ENCODE measurements at regions not wholly inside any gene's neighbourhood (a gene's known extent, or its start where the extent isn't known, plus 50 kb on each side); places are given as distances from the start of the nearest gene placed in this dataset.

GRCh38 chr4:53720776-53721175 is 129.5 kb upstream of the LNX1 start:
- DNase-seq (ENCODE audit: low read depth) = no peak
- no peak for TF ChIP-seq CTCF (IDR thresholded peaks at IDR 0.05; ENCODE audit: insufficient read depth, low read depth, low read length, missing control alignments)
- no peak overlapping the region for H3K4me3 ChIP-seq (ENCODE audit: low read depth, low read length)

- TF ChIP-seq CTCF (IDR thresholded peaks at IDR 0.05; ENCODE audit: insufficient read depth, low read depth, low read length, missing control alignments) = no peak
- H3K4me3 ChIP-seq (ENCODE audit: low read depth, low read length) = no peak overlapping the region
- no peak for DNase-seq (ENCODE audit: low read depth)
Measured at GRCh38 chr4:53717064-53717549, 125.8 kb upstream of the LNX1 start.

GRCh38 chr4:53716471-53717063 is 125.3 kb upstream of the LNX1 start:
- DNase-seq (ENCODE audit: low read depth) = no peak
- no peak overlapping the region for H3K4me3 ChIP-seq (ENCODE audit: low read depth, low read length)

GRCh38 chr4:53716011-53716410 is 124.7 kb upstream of the LNX1 start:
- no peak for TF ChIP-seq CTCF (IDR thresholded peaks at IDR 0.05; ENCODE audit: insufficient read depth, low read depth, low read length, missing control alignments)
- H3K4me3 ChIP-seq (ENCODE audit: low read depth, low read length) = no peak overlapping the region
- no peak for DNase-seq (ENCODE audit: low read depth)

More at GRCh38 chr4:53716471-53717063, 125.3 kb upstream of the LNX1 start:
- no peak for TF ChIP-seq CTCF (IDR thresholded peaks at IDR 0.05; ENCODE audit: insufficient read depth, low read depth, low read length, missing control alignments)

GRCh38 chr4:53714236-53715140 is 123.2 kb upstream of the LNX1 start:
- H3K4me3 ChIP-seq (ENCODE audit: low read depth, low read length) = no peak overlapping the region
- no peak for TF ChIP-seq CTCF (IDR thresholded peaks at IDR 0.05; ENCODE audit: insufficient read depth, low read depth, low read length, missing control alignments)

GRCh38 chr4:53713767-53714166 is 122.5 kb upstream of the LNX1 start:
- TF ChIP-seq CTCF (IDR thresholded peaks at IDR 0.05; ENCODE audit: insufficient read depth, low read depth, low read length, missing control alignments) = no peak
- no peak overlapping the region for H3K4me3 ChIP-seq (ENCODE audit: low read depth, low read length)
- no peak for DNase-seq (ENCODE audit: low read depth)

More at GRCh38 chr4:53714236-53715140, 123.2 kb upstream of the LNX1 start:
- DNase-seq (ENCODE audit: low read depth) = no peak

All from GM12865 (cell line).